ENCODE measurements at regions not wholly inside any gene's neighbourhood (a gene's known extent, or its start where the extent isn't known, plus 50 kb on each side); places are given as distances from the start of the nearest gene placed in this dataset.

- no peak for TF ChIP-seq POLR2A (IDR thresholded peaks at IDR 0.05; ENCODE audit: control extremely low read depth in 1 of 2, low read depth in 2 of 2, low read length in 2 of 2)
- TF ChIP-seq USF2 (IDR thresholded peaks at IDR 0.05; ENCODE audit: low read length) = no peak
- no peak for TF ChIP-seq EP300 (IDR thresholded peaks at IDR 0.05; ENCODE audit: borderline replicate concordance in 1 of 2, low read depth in 2 of 2, low read length in 2 of 2)
- no peak for TF ChIP-seq CTCF (IDR thresholded peaks at IDR 0.05; ENCODE audit: control extremely low read depth in 1 of 3, insufficient read depth in 1 of 3, low read depth in 1 of 3, low read length in 3 of 3)
- TF ChIP-seq FOSL1 (IDR thresholded peaks at IDR 0.05; ENCODE audit: insufficient read depth, low read depth, low read length) = no peak
- TF ChIP-seq SRF (IDR thresholded peaks at IDR 0.05; ENCODE audit: low read depth, low read length) = no peak
- TF ChIP-seq SIRT6 (IDR thresholded peaks at IDR 0.05; ENCODE audit: low read length) = no peak
- no peak for TF ChIP-seq GTF2F1 (IDR thresholded peaks at IDR 0.05; ENCODE audit: borderline replicate concordance, low read depth, low read length)
- TF ChIP-seq BACH1 (IDR thresholded peaks at IDR 0.05; ENCODE audit: low read length) = no peak
- TF ChIP-seq ATF2 (IDR thresholded peaks at IDR 0.05; ENCODE audit: low read length) = no peak
Observed at GRCh38 chr21:40976198-40977109, 129.5 kb upstream of the DSCAM start.

Data from H1 (cell line).